ENCODE measurements at regions not wholly inside any gene's neighbourhood (a gene's known extent, or its start where the extent isn't known, plus 50 kb on each side); places are given as distances from the start of the nearest gene placed in this dataset.

GRCh38 chr6:44641344-44642031, 254.0 kb downstream of the CDC5L start:
- in situ Hi-C loops (cut with MboI): loop anchor here (10.0 kb wide), 2 partner anchors 1073 to 1283 kb away; no protein-coding TSS in a partner anchor
- peak; percentile 31 for DNase-seq
- H3K4me2 ChIP-seq (ENCODE audit: unreplicated experiment): no peak overlapping the region
- H3K27me3 ChIP-seq (replicated peaks; ENCODE audit: insufficient read depth): no peaks in the 10 kb centered on the region
- H4K20me1 ChIP-seq (ENCODE audit: insufficient read depth): no peaks in the 10 kb centered on the region
- no peaks in the 10 kb centered on the region for H3F3A ChIP-seq (ENCODE audit: insufficient read depth)
- no peaks in the 10 kb centered on the region for H3K36me3 ChIP-seq (ENCODE audit: low read depth)
- peaks cover 6% of the 10 kb centered on the region for H3K4me1 ChIP-seq (ENCODE audit: insufficient read depth)
- no peak overlapping the region for H3K27ac ChIP-seq
- TF ChIP-seq EZH2phosphoT487 (IDR thresholded peaks at IDR 0.05; ENCODE audit: insufficient read depth, low read depth): no peak
- H3K4me3 ChIP-seq: no peak overlapping the region
- H2AFZ ChIP-seq: no peak overlapping the region
- no peaks in the 10 kb centered on the region for H3K79me2 ChIP-seq (ENCODE audit: insufficient read depth)
- no peaks in the 10 kb centered on the region for H3K9me3 ChIP-seq (ENCODE audit: low read depth)
- 72 to 80% methylated on average over 10 of the region's 10 CpGs for WGBS, 2 experiments (ENCODE audit: low coverage in 1 of 2, low lambda C conversion rate in 2 of 2, missing lambda C conversion rate in 2 of 2)
- no peak overlapping the region for H3K9ac ChIP-seq
- no peaks in the 10 kb centered on the region for H3K9me2 ChIP-seq (ENCODE audit: insufficient read depth)

DNA sequence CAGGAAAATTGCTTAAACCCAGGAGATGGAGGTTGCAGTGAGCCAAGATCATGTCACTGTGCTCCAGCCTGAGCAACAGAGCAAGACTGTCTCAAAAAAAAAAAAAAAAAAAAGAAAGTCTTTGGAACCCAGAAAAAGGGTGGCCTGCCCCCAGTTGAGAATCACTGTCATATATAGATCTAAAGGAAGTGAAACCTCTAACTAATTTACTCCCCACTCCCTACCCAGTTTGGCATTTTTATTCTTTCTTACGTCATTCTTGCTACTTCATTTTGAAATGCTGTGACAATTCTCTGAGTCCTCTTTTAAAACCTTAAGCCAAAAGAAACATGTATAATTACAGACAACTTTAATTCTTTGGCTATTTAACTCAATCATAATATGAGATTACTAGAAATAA, 254.8 kb downstream of the CDC5L start:
- Histone ChIP-seq H3K4me2 (ENCODE audit: unreplicated experiment) (no peak overlapping the region), H4K20me1 (ENCODE audit: insufficient read depth) (no peaks in the 10 kb centered on the region), H3K36me3 (ENCODE audit: low read depth) (no peaks in the 10 kb centered on the region), H3K4me1 (ENCODE audit: insufficient read depth) (peaks cover 9% of the 10 kb centered on the region), H3F3A (ENCODE audit: insufficient read depth) (no peaks in the 10 kb centered on the region), H3K9me3 (ENCODE audit: low read depth) (no peaks in the 10 kb centered on the region), H3K27me3 (replicated peaks; ENCODE audit: insufficient read depth) (no peaks in the 10 kb centered on the region), H3K4me3 (no peak overlapping the region), H2AFZ (no peak overlapping the region), H3K79me2 (ENCODE audit: insufficient read depth) (no peaks in the 10 kb centered on the region), H3K9me2 (ENCODE audit: insufficient read depth) (no peaks in the 10 kb centered on the region), H3K9ac (no peak overlapping the region), H3K27ac (peak overlapping the region; percentile 23; the same call in 1 of the 2 replicates)
- 46 to 54% methylated on average over 1 of the region's 1 CpG for WGBS, 2 experiments (ENCODE audit: low coverage in 1 of 2, low lambda C conversion rate in 2 of 2, missing lambda C conversion rate in 2 of 2)
- no peak for DNase-seq
- TF ChIP-seq EZH2phosphoT487 (IDR thresholded peaks at IDR 0.05; ENCODE audit: insufficient read depth, low read depth) (no peak), EZH2 (IDR thresholded peaks at IDR 0.05; ENCODE audit: insufficient read depth, poor library complexity, severe bottlenecking) (no peak)
- in situ Hi-C loops (cut with MboI): loop anchor here (10.0 kb wide), 2 partner anchors 1072 to 1282 kb away; no protein-coding TSS in a partner anchor

- WGBS, 2 experiments (ENCODE audit: low coverage in 1 of 2, low lambda C conversion rate in 2 of 2, missing lambda C conversion rate in 2 of 2): 83 to 86% methylated on average over 10 of the region's 10 CpGs
- Histone ChIP-seq H3K36me3 (ENCODE audit: low read depth) (no peaks in the 10 kb centered on the region), H3K27ac (peak overlapping the region; percentile 23; the same call in 1 of the 2 replicates), H3F3A (ENCODE audit: insufficient read depth) (no peaks in the 10 kb centered on the region), H3K4me3 (no peak overlapping the region), H3K9me2 (ENCODE audit: insufficient read depth) (no peaks in the 10 kb centered on the region), H2AFZ (no peak overlapping the region), H3K27me3 (replicated peaks; ENCODE audit: insufficient read depth) (no peaks in the 10 kb centered on the region), H3K9me3 (ENCODE audit: low read depth) (no peaks in the 10 kb centered on the region), H3K79me2 (ENCODE audit: insufficient read depth) (no peaks in the 10 kb centered on the region), H3K4me1 (ENCODE audit: insufficient read depth) (peaks cover 9% of the 10 kb centered on the region), H3K9ac (no peak overlapping the region), H3K4me2 (ENCODE audit: unreplicated experiment) (no peak overlapping the region), H4K20me1 (ENCODE audit: insufficient read depth) (no peaks in the 10 kb centered on the region)
- no peak for TF ChIP-seq EZH2phosphoT487 (IDR thresholded peaks at IDR 0.05; ENCODE audit: insufficient read depth, low read depth)
- no peak for TF ChIP-seq EZH2 (IDR thresholded peaks at IDR 0.05; ENCODE audit: insufficient read depth, poor library complexity, severe bottlenecking)
- DNase-seq: peak; percentile 61
- in situ Hi-C loops (cut with MboI): loop anchor here (10.0 kb wide), 2 partner anchors 1072 to 1282 kb away; no protein-coding TSS in a partner anchor
Observed at GRCh38 chr6:44642870-44643522, 255.5 kb downstream of the CDC5L start.

DNA sequence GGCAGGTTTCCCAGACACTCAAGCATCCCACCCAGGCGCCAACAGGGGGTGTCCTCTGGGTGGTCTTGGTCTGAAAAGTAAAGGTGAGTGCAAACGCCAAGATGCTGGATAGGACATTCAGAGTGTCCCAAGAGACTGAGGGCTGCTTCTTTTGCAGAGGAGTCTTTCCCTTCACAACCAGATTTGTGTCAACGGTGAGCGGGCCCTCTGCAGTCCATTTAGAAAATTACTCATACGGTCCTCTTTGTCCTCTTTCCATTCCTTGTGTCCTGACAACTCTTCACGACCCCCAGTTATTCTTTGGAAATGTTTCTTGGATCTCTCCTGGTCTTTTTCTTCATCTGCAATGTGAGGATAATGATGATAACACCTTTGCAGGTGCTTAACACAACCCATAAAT, 257.8 kb downstream of the CDC5L start:
- in situ Hi-C loops (cut with MboI): loop anchor here (10.0 kb wide), 2 partner anchors 1070 to 1280 kb away; no protein-coding TSS in a partner anchor
- H2AFZ ChIP-seq: no peak overlapping the region
- H3K9me2 ChIP-seq (ENCODE audit: insufficient read depth): no peaks in the 10 kb centered on the region
- peaks cover 12% of the 10 kb centered on the region for H3F3A ChIP-seq (ENCODE audit: insufficient read depth)
- H3K27ac ChIP-seq: no peak overlapping the region
- H3K79me2 ChIP-seq (ENCODE audit: insufficient read depth): no peaks in the 10 kb centered on the region
- H3K27me3 ChIP-seq (replicated peaks; ENCODE audit: insufficient read depth): no peaks in the 10 kb centered on the region
- H3K9ac ChIP-seq: no peak overlapping the region
- no peaks in the 10 kb centered on the region for H4K20me1 ChIP-seq (ENCODE audit: insufficient read depth)
- WGBS, 2 experiments (ENCODE audit: low coverage in 1 of 2, low lambda C conversion rate in 2 of 2, missing lambda C conversion rate in 2 of 2): 84 to 86% methylated on average over 6 of the region's 6 CpGs
- no peak overlapping the region for H3K4me2 ChIP-seq (ENCODE audit: unreplicated experiment)
- H3K9me3 ChIP-seq (ENCODE audit: low read depth): no peaks in the 10 kb centered on the region
- DNase-seq: no peak
- peaks cover 22% of the 10 kb centered on the region for H3K4me1 ChIP-seq (ENCODE audit: insufficient read depth)
- TF ChIP-seq EZH2 (IDR thresholded peaks at IDR 0.05; ENCODE audit: insufficient read depth, poor library complexity, severe bottlenecking) (no peak), EZH2phosphoT487 (IDR thresholded peaks at IDR 0.05; ENCODE audit: insufficient read depth, low read depth) (no peak)
- H3K36me3 ChIP-seq (ENCODE audit: low read depth): no peaks in the 10 kb centered on the region
- H3K4me3 ChIP-seq: no peak overlapping the region

Data from GM23248 (cell line).